Left renal pelvis (tissue), 4 donors: ENCODE measurements at regions not wholly inside any gene's neighbourhood (a gene's known extent, or its start where the extent isn't known, plus 50 kb on each side); places are given as distances from the start of the nearest gene placed in this dataset.
"Not testable (repeated sequence)": the region's sequence is repeated elsewhere in the genome, so short reads cannot be mapped to it uniquely, and the experiment has no call there.

Experiments
- DNase-seq, 4 donors: peaks; one replicate each; pipeline ENCODE4 v3.0.0-alpha.2; 2013; ENCODE audit warnings: low read depth in 4 of 4, low spot score in 3 of 4

DNA sequence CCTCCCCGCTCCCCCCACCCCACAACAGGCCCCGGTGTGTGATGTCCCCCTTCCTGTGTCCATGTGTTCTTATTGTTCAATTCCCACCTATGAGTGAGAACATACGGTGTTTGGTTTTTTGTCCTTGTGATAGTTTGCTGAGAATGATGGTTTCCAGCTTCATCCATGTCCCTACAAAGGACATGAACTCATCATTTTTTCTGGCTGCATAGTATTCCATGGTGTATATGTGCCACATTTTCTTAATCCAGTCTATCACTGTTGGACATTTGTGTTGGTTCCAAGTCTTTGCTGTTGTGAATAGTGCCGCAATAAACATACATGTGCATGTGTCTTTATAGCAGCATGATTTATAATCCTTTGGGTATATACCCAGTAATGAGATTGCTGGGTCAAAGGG, 104.3 kb downstream of the MTPN start:
- DNase-seq, result not testable (repeated sequence)

DNA sequence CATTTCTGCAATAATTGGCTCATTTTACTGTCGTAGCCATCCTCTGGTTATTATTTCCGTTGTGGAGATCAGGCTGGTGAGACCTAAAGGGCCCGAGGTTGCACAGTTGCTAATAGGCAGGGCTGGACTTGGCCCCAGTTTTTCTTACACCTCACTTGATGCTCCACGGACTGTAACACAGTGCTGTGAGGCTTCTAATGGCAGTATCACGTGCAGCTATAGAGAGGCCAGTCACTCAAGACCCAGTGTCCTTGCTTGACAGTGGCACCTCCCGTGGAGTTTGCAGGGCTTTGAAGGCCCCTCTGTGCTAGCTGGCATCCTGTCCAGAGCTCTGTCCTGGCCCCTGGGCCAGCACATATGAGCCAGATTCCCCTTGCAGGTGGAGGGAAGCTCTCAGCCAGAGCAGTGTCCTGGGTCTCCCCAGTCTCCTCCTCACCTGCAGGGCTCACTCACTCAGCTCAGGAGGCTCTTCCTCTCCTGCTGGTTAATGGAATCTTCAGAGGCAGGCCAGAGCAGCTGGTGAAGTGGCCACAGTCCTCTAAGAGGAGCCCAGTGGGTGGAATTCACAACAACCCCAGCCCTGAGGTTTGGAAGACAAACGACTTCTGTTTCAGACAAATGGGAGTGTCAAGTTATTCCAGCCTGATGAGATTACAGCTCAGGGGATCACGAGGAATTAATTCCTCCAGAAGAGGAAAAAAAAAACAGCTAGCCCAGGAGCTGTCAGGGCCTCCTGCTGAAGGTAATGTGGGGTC, 114.2 kb upstream of the FAM180A start:
- no peak for DNase-seq

DNA sequence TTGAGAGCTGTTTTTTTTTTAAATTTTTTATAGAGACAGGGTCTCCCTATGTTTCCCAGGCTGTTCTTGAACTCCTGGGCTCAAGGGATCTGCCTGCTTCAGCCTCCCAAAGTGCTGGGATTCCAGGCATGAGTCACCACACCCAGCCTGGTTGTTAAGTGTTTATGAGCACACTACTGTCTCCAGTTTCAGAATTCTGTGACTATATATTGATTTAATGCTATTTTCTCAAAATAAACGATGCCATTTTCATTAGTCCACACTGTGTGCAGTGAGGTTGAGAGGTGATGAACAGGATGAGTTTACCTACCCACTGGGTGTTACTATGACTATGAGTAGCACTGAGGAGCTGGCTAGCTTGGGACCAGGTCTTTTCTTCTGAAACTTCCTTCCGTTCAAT, 110.9 kb upstream of the FAM180A start:
- DNase-seq, result no peak

DNA sequence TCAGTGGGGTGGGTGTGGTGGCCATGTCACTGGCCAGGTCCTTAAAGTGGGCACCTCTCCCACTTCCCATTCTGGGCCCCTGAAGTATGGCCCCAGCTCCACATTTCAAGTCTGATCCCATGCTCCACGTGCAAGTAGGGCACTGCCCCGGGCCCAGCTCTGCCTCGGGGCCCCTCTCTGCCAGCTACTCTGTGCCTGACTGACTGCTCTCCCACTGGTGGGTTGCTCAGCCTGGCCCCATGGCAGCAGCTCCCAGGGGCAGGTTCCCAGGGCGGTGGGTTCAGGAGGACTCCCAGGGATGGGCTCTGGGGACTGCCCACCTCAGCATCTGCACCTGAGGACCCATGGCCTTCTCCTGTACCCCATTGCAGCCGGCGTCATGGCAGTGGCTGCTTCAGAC, 110.2 kb upstream of the FAM180A start:
- no peak for DNase-seq

DNA sequence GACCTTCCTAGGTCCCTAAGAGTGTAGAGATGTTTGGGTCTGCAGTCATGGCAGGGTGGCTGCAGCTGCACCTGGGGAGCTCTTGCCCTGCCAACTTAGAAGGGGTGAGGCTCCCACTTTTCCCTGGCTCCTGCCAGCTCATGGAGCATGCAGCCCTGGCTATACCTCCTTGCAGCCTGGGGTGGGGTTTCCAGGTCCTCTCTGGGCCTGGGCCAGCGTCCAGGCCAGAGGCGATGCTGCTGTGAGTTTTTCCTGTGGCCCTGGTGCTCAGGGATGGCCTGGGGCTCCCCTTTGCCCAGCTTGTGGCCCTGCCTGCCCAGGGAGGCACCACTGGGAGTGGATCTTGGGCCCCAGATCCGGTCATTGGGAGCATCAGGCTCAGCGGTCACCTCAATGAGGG, 109.8 kb upstream of the FAM180A start:
- DNase-seq, result no peak

DNA sequence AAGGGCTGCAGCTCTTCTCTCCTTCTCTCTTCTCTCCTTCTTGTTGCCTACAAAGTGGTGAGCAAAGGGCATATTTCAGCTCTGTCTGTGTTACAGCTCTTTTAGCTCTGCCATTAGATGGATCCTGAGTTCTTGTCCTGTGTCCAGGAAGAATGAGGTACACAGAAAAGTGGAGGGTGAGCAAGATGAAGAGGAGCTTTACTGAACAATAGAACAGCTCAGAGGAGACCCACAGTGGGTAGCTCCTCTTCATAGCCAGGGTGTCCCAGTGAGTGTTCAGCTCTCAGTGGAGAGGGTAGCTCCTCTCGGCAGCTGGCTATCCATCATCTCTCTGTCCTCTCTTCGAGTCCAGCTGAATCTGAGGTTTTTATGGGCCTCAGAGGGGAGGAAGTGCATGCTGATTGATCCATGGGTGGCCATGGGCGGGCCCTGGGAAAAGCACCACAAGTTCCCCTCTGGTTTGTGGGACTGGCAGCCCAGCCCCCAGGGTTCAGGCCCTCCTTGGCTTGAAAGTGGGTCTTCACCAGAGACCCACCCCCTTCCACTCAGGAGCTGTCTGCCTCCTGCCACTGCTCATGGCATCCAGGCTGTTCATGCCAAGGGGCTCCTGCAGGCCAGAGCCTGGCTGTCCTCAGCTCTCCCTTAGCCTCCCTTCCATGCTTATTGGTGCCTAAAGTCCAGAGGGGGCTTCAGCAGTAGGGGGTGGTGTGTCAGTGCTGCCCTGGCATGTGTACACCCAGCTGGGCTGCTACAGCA, 109.1 kb upstream of the FAM180A start:
- DNase-seq, result no peak

DNA sequence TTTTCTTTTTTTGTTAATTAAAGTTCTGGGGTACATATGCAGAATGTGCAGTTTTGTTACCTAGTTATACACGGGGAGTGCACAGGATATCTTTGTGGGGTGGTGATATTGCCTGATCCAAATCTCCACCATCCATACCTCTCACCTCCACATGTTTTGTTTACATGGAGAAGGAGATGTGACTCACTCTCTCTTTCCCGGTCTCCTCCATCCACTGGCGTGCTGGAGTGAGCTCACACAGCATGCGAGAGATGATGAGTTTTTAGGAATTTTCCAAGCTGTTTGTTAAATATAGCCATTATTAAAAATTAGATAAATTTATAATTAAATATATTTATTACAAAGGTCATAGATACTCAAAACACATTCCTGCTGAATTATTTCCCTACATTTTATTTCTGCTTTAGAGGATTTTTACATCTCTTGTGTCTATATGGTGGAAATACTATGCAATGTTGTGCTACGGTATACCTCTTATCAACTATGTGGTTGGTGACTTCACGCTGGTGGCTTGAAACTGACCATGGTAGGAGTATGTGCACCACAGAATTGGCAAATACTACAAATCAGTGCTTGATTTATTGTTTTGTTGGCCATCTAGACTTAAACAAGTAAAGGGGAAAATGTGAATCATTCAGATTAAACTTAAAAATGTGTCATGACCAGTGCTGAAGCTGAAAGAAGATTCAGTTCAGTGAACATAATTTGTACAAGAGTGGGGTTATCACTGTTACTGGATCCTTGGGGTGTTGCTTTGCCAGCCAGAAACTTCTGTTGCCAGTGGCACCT, 107.9 kb upstream of the FAM180A start:
- no peak for DNase-seq

DNA sequence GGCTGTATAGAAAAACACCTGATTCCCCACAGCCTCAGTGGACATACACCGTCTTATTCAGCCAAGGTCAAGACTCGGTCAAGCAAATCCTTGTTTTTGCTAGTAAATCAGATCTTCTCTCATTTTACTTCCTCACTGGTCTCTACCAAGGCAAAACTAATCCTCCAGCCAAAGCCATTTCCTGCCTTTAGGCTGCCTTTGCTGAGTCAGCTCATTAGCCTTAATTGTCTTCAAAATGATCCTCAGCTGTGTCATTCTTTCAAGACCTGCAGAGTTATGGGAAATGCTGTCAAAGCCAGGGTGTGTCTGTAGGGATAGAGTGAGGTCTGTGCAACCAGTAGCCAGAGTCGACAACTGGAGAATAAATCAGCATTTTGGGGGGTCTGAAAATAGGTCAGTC, 107.2 kb upstream of the FAM180A start:
- DNase-seq, result peak in 3 of 4 donors; percentile 22 to 40 (median 31)

DNA sequence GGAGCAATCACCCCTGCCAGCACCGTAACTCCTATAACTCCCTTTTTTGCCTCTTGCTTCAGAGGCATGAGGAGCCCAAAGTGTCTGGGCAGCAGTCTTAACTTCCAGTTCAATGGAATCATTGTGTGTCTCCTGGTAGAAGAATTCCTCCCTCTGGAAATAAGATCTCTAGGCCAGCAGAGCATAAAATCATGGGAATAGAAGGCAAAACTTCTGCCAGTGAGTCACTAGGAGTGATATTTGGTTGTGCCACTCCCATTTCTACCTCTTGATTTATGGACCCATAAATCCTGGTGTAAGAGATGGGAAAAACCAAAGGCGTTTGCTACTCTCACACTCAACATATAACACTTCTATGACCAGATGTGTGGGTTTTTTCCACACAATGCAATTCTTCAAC, 104.9 kb upstream of the FAM180A start:
- DNase-seq, result no peak

DNA sequence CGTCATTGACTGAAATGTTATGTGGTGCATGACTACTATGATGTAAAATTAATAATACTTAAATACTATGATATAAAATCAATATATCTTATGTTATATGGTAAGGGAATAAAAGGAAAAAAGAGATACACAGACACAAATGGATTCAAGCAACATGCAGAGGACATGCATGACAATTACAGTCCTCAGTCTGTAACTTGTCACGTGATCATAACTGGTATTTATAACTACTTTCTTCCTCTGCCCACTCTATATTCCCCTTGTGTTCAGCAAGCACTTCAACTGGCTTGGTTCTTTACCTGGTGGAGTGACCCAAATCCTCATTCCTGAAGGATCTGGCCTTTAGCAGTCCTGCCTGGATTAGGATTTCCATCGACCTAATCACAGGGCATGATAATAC, 104.4 kb upstream of the FAM180A start:
- no peak for DNase-seq

DNA sequence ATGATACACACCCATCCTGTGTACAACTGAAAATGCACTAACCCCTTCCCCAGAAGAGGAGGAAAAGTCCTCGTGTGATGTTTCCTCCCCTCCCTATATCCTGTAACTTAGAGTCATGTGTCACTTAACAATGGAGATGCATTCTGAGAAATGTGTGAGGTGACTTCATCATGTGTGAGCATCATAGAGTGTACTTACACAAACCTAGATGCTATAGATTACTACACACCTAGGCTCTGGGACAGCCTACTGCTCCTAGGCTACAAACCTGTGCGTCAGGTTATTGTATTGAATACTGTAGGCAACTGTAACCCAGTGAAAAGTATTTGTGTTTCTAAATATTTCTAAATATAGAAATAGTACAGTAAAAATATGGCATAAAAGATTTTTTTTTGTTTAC, 98.6 kb upstream of the FAM180A start:
- no peak for DNase-seq

DNA sequence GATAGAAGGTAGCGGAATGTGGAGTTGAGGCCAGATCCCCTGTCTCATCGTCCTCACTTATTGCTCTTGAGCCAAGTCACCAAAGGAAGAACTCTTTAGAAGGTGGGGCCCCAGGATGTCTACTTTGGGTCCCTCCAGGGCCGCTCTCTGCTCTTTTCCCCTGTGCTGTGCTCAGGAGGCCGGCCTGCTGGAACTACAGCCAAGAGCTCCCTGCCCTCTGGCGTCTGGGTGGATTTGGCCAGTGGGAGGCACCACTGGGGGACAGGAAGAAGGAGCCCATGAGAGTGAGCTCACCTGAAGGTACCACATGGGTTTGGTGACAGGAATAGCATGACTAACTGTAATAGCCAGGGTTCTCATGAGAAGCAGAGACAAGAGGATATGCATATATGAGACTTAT, 97.7 kb upstream of the FAM180A start:
- no peak for DNase-seq

DNA sequence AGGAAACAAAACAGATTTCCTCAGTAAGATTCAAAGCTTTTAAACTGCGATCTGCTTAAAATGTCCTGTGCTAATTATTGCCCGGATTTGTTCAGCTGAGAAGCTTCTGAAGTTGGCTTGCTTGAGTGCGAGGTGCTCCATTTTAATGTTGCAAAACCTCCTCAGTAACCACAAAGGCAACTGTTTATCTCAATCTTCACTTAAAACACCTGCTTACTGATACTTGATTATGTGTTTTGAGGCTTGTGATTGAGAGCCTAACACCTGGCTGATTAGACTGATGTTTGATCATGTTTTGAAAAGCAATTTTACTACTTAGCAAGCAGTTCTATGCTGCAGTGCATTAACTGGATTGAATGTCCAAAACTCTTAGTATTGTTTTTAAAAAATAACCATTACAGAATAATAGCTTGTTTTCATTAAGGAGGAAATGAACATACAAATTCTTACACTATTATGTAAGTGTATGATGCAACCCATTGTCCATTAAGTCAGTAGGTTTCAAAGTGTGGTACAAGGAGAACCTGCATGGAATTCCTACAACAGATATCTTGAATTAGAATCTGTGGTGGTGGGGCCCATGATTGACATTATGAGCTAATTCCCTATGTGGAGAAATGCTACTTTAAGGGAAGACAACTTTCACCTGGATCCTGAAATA, 96.9 kb upstream of the FAM180A start:
- no peak for DNase-seq

DNA sequence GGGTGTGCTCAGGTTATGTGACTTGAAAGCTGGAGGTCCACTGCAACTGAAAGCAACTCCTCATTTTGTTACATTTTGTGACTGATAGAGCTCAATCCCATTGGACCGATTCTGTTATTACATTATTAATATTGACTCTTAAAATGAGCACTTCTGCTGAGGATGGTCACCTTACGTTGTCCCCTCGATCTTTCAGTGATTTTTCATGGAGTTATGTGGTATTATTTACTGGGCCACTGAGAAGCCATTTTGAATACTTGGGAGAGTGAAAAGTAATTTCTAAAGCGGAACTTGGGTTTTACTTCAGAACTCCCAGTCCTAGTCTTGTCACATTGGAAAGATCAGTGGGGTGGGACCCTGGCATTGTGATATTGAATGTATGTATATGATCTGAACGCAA, 96.3 kb upstream of the FAM180A start:
- DNase-seq, result no peak

DNA sequence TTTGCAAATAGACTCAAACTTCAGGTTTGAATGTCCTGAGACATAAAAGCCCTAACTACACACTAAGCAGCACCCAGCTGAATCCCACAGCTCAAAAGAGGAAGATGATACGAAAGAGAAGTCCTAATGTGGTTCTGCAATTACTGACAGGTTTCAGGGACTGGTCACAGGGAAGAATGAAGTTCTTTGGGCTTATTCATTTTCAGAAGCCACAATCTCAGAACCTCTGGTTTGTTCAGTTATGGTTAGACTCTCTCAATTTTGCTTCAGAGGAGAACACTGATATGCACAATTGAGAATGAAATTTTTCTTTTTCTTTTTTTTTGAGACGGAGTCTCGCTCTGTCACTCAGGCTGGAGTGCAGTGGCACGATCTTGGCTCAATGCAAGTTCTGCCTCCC, 94.6 kb upstream of the FAM180A start:
- DNase-seq, result no peak

DNA sequence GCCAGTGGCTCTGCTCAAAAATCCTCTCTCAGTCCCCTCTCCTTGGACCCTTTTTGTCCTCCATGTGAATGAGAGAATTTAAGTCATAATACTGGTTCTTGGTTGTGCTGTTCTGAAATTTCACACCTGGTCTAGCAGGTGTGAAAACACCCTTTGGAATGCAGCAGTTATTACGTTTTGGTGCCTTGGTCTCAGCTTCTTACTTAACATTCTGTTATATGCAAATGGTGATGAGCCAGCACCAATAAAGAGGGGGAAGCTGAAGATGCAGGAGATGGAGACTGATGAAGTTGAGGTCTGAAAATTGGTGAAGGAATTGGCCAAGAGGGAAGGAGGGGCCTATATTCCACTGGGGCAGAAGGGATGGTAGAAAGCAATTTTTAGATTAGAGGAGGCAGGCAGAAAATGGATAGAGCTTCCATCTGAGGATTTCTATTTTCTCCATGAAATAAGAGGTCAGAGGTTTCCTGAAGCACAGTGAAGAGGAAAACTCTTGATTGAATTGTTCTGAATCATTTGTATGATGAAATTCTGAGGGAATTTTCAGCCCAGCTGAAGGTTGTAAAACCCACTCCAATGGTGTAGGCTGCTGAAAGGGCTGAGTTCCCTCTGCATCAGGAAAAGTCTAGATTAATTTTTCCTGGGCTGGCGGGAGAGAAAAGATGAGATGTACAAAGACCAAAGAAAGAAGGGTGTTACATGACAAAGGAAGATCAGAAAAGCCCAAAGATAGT, 94.0 kb upstream of the FAM180A start:
- DNase-seq, result no peak

DNA sequence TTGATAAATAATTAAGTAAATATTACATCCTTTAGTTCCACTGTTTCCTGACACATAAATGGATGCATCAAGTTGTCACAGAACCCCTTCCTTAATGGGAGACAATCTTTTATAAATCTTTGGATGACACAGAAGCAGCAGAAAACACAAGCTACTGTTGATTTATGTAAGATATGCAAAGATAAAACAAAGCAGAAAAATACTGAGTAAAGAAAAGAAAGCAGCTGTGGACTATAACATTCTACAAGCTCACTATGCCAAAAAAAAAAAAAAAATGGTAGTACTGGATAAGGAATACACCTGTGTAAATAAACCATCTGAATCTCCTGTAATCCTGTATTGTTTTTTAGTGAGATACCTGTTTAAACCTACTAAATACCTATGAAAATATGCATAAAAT, 92.0 kb upstream of the FAM180A start:
- DNase-seq, result no peak

DNA sequence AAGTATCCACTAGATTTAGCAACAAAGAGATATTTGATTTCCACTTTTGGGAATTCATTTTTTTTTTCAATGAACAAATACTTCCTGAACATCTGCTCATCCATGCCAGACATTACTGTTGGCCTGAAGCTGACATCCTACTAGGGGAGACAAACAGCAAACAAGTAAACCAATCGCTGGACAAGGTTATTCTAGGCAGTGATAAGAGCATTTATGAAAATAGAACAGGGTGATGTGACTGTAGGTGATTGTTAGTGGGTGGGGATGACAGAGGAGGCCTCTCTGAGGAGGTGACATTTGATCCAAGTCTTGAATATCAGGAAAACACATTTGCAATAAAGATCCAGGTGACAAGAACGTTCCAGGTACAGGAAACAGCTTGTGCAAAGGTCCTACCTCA, 89.1 kb upstream of the FAM180A start:
- DNase-seq, result no peak

DNA sequence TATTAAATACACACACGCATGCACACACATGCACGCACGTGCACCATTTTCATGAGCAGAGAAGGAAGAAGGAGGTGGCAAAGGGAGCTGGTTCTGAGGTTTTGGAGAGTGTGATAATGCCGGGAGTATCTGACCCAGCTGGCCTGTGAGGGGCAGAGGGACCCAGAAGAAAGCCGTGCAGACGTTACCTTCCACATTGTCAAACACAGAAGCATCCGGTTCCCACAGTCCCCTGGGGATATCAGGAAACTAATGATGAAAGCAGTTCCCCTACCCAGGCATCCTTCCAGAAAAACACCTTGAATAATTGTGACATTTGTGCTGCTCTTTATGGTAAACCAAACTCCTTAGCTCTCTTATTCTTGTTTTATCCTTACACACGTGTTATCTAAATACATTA, 85.7 kb upstream of the FAM180A start:
- DNase-seq, result no peak

DNA sequence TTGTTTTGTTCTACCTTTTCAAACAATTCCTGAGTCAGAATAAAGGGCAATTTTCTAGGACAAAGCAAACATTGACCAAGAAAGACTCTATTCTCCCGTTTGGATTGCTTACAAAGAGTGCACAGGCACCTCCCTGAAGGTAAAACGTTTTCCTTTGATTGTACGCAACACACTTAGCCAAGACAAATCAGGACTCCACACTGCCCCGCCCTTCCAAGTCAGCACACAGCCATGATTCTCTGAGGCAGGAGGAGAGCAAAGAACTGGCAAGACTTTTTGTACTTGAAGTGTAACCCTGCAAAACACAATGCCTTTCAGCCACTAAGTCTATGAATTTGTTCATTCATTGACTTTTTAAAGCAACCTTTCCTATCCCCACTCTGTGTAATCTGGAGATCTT, 85.0 kb upstream of the FAM180A start:
- no peak for DNase-seq
